Astrocyte (in vitro differentiated cells and primary cell): ENCODE measurements at regions not wholly inside any gene's neighbourhood (a gene's known extent, or its start where the extent isn't known, plus 50 kb on each side); places are given as distances from the start of the nearest gene placed in this dataset.
"Not testable (repeated sequence)": the region's sequence is repeated elsewhere in the genome, so short reads cannot be mapped to it uniquely, and the experiment has no call there.

ENCODE experiments used
- CTCF ChIP-seq: IDR thresholded peaks from 2 replicates; pipeline ENCODE4 v1.5.1; 2011; ENCODE audit warnings: low read depth, mild to moderate bottlenecking, inconsistent platforms, low read length, moderate library complexity; ENCODE audit not compliant: insufficient read depth
- EZH2 ChIP-seq: IDR thresholded peaks from 2 replicates; pipeline ENCODE4 v1.6.1; 2012; ENCODE audit warnings: mild to moderate bottlenecking, low read length, inconsistent platforms; ENCODE audit not compliant: insufficient read depth

GRCh38 chr7:110563286-110563685, 527.6 kb upstream of the LRRN3 start:
- not testable (repeated sequence) for TF ChIP-seq EZH2, CTCF
